ENCODE measurements at regions not wholly inside any gene's neighbourhood (a gene's known extent, or its start where the extent isn't known, plus 50 kb on each side); places are given as distances from the start of the nearest gene placed in this dataset.

GRCh38 chr10:108633046-108633445 is 1290.3 kb downstream of the XPNPEP1 start:
- TF ChIP-seq CTCF (IDR thresholded peaks at IDR 0.05), result no peak
- no peak for TF ChIP-seq POLR2A (IDR thresholded peaks at IDR 0.05)

All from uterus (tissue), 2 donors.